DMS 273 (cell line): ENCODE measurements at regions not wholly inside any gene's neighbourhood (a gene's known extent, or its start where the extent isn't known, plus 50 kb on each side); places are given as distances from the start of the nearest gene placed in this dataset.
"Not testable (repeated sequence)": the region's sequence is repeated elsewhere in the genome, so short reads cannot be mapped to it uniquely, and the experiment has no call there.

Experiments
- DNase-seq: peaks from one replicate; lab custom pipeline; 2025; ENCODE audit not compliant: unreplicated experiment; lab: John Stamatoyannopoulos, UW

DNA sequence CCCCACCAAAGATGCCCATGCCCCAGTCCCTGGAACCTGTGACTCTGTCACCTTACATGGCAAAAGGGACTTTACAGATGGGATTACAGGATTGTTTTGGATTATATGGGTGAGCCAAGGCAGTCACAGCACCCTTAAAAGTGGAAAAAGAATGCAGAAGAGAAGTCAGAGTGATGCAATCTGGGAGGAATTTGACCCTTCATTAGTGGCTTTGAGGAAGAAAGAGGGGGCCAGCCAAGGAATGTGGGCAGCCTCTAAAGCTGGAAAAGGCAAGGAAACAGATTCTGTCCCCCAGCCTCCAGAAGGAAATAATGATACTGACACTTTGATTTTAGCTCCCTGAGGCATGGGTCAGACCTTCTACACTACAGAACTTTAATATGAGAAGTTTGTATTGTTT lies 257.3 kb upstream of the ISX start:
- no peak for DNase-seq

DNA sequence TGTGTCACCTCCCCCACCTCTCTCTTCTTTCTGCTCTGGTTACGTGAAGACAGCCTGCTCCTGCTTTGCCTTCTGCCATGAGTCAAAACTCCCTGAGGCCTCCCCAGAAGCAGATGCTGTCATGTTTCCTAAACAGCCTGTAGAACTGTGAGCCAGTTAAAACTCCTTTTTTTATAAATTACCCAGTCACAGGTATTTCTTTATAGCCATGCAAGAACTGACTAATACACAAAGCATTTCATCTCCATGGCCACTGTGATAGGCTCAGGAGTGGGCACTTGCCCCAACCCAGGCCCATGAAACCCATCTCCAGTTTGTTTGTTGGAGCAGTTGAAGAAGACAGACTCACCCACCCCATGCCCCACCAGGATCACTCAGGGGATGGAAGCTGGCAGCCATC lies 253.3 kb upstream of the ISX start:
- peak; percentile 8 for DNase-seq

GRCh38 chr22:34814260-34815025 lies 251.5 kb upstream of the ISX start:
- DNase-seq = no peak

GRCh38 chr22:34829485-34829884 lies 236.5 kb upstream of the ISX start:
- DNase-seq = no peak

DNA sequence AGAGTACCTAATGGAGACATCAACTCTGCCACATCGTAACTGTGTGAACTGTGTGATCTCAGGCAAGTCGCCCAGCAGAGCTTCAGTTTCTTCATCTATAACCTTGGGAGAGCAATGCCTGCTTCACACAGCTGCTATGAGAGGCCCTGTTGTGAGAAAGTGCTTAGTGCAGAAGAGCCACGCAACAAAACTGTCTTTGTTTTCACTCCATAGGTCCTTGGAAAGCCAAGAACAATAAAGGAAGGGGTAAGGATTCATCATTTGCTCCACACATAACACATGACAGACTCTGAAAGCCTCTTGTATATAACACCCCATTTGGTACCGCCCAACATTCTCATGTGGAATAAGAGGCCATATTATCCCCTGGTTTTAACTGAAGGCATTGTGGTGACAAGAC lies 231.9 kb upstream of the ISX start:
- DNase-seq = no peak

- not testable (repeated sequence) for DNase-seq
Observed at GRCh38 chr22:34834541-34834940, 231.4 kb upstream of the ISX start.

- DNase-seq = no peak
Observed at GRCh38 chr22:34841331-34841771, 224.6 kb upstream of the ISX start.

- no peak for DNase-seq
Observed at GRCh38 chr22:34841911-34842310, 224.0 kb upstream of the ISX start.

DNA sequence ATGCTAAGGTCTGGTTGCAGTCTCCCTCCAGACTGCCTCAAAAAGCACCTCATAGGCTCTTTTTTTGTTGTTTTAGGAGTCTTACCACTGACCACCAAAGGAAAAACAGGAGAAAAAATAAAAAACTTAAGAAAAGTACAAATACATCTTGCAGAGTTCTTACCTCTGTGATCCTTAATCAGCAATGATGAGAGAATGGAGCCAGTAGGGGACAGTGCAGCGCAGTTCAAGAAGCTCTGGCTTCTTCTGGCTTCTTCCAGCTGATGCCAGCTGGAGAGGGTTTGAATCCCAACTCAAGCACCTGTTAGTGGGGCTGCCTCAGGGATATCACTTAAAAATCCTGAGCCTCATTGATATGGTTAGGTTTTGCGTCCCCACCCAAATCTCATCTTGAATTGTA lies 223.3 kb upstream of the ISX start:
- DNase-seq = no peak

- not testable (repeated sequence) for DNase-seq
Observed at GRCh38 chr22:34843743-34844142, 222.2 kb upstream of the ISX start.

DNA sequence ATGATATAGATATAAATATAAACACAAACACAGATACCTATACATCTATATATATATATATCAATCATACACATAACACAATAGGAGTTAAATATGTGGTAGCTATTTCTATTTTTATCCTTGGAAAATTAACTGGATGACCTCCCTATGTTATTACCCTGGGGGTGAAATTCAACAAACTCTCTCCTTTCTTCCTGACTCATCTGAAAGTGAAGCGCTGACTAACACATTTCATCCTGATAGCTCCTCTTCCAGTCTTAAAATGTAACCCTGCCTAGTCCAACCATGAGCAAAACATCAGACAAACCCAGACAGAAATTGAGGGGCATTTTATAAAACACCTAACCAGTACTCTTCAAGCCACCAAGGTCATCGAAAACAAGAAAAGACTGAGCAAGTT lies 220.6 kb upstream of the ISX start:
- DNase-seq = no peak

DNA sequence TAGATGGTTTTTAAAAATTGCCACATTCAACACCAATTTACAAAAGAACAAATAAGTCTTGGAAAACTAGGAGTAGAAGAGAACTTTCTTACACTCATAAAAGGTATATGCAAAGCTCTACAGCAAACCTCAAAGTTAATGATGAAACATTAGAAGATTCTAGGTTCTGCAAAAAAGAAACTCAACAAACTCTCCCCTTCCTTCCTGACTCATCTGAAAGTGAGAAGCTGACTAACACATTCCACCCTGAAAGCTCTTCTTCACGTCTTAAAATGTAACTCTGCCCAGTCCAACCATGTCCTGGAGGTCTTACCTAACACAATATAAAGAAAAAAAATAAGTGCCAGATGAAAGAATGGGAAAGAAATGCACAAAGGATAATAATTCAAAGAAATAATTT lies 218.9 kb upstream of the ISX start:
- DNase-seq = no peak

- DNase-seq = no peak
Observed at GRCh38 chr22:34849965-34850364, 216.0 kb upstream of the ISX start.

- no peak for DNase-seq
Observed at GRCh38 chr22:34851918-34852662, 213.9 kb upstream of the ISX start.

- no peak for DNase-seq
Observed at GRCh38 chr22:34855471-34855870, 210.5 kb upstream of the ISX start.

GRCh38 chr22:34858066-34858465 lies 207.9 kb upstream of the ISX start:
- peak; percentile 38 for DNase-seq

GRCh38 chr22:34861787-34862186 lies 204.2 kb upstream of the ISX start:
- DNase-seq = no peak

DNA sequence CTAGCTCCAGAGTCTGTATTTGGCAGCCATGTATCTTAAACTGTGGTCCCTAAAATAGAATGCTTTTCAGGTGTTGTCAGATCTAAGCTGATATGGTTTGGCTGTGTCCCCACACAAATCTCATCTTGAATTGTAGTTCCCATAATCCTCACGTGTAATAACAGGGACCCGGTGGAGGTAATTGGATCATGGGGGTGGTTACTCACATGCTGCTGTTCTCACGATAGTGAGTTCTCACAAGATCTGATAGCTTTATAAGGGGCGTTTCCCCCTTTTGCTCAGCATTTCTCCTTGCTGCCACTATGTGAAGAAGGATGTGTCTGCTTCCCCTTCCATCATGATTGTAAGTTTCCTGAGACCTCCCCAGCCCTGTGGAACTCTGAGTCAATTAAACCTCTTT lies 199.9 kb upstream of the ISX start:
- no peak for DNase-seq

- DNase-seq = no peak
Observed at GRCh38 chr22:34866495-34867131, 199.3 kb upstream of the ISX start.

DNA sequence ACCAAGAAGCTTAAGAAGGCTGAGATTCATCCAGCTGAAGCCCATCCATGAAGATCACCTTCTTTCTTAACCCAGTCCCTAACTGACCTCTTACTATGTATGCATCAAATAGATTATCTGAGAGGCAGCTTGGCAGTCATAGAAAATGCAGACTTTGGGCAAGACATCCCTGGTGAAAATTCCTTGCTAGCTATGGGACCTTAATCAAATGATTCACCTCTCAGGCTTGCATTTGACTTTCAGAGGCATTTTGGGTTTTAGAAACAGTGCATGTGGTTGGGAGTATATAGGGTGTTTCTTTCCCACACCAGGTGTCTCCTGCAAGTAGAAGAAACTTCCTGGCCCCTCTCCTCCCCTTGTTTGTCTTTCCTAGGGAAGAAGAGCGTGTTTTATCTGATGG lies 188.5 kb upstream of the ISX start:
- DNase-seq = no peak

DNA sequence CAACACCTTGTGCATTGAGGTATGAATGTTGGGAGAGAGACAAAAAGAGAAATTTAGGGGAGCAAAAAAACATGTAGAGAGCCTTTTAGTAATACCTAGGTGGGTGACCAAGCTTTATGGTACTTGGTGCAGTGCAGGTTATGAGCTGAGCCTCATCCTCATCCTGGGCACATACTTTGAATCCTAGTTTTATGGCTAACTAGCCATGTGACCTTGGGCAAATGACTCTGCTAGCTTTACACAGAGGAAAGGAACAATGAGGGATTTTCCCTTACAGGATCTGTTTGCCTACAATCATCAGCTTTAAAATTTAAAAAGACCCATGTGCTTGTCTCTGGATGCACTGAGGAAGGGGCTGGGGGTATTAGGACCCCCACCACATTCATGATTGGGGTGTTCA lies 187.8 kb upstream of the ISX start:
- no peak for DNase-seq

- DNase-seq = no peak
Observed at GRCh38 chr22:34879001-34879400, 187.0 kb upstream of the ISX start.
